Mammary epithelial cell (primary cell): ENCODE measurements at regions not wholly inside any gene's neighbourhood (a gene's known extent, or its start where the extent isn't known, plus 50 kb on each side); places are given as distances from the start of the nearest gene placed in this dataset.

Experiments
- EZH2 ChIP-seq: IDR thresholded peaks from 2 replicates; pipeline ENCODE4 v1.6.1; 2012; ENCODE audit warnings: low read length, inconsistent platforms, borderline replicate concordance
- TF ChIP-seq, protein P1 (sequence below), 2 donors: IDR thresholded peaks in 1 of 2; conservative IDR thresholded peaks in 1 of 2; 2 replicates each; pipeline ENCODE4 v1.5.1; 2011 to 2012; ENCODE audit warnings: inconsistent platforms in 2 of 2, low read length in 2 of 2, mild to moderate bottlenecking in 2 of 2, control low read depth in 1 of 2, low read depth in 1 of 2; ENCODE audit not compliant: insufficient read depth in 1 of 2; ENCODE audit errors: extremely low read depth in 1 of 2

DNA sequence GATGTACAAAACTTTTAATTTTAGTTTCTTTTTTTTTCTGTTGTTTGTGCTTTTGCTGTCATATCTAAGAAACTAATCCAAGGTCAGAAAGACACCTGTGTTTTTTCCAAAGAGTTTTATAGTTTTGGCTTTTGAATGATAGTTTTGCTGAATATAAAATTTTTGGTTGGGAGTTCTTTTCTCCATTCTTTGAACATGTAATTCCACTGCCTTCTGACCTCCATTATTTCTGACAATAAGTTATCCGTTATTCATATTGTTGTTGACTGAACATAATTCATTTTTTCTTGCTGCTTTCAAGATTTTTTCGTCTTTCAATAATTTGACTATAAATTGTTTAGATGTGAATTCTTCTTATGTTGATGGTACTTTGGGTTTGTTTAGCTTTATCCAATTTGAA lies 82.2 kb upstream of the SLC24A2 start:
- TF ChIP-seq, protein P1, sequence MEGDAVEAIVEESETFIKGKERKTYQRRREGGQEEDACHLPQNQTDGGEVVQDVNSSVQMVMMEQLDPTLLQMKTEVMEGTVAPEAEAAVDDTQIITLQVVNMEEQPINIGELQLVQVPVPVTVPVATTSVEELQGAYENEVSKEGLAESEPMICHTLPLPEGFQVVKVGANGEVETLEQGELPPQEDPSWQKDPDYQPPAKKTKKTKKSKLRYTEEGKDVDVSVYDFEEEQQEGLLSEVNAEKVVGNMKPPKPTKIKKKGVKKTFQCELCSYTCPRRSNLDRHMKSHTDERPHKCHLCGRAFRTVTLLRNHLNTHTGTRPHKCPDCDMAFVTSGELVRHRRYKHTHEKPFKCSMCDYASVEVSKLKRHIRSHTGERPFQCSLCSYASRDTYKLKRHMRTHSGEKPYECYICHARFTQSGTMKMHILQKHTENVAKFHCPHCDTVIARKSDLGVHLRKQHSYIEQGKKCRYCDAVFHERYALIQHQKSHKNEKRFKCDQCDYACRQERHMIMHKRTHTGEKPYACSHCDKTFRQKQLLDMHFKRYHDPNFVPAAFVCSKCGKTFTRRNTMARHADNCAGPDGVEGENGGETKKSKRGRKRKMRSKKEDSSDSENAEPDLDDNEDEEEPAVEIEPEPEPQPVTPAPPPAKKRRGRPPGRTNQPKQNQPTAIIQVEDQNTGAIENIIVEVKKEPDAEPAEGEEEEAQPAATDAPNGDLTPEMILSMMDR (conservative IDR thresholded peaks at IDR 0.05 in 1 of 2, IDR thresholded peaks at IDR 0.05 in 1 of 2; ENCODE audit: extremely low read depth in 1 of 2, insufficient read depth in 1 of 2, low read depth in 1 of 2, low read length in 2 of 2): no peak
- no peak for TF ChIP-seq EZH2
